Panc1 (cell line): ENCODE measurements at regions not wholly inside any gene's neighbourhood (a gene's known extent, or its start where the extent isn't known, plus 50 kb on each side); places are given as distances from the start of the nearest gene placed in this dataset.
"Not testable (repeated sequence)": the region's sequence is repeated elsewhere in the genome, so short reads cannot be mapped to it uniquely, and the experiment has no call there.

Experiments used
- CTCF ChIP-seq: fragments of 450-650 bp; IDR thresholded peaks from 2 replicates; pipeline ENCODE4 v1.5.1; 2017; ENCODE audit warnings: mild to moderate bottlenecking
- REST ChIP-seq, 2 experiments: IDR thresholded peaks; 2 replicates each; pipeline ENCODE4 v1.6.1; 2011 to 2012; ENCODE audit warnings: low read depth in 2 of 2, control low read depth in 1 of 2, low read length in 1 of 2, mild to moderate bottlenecking in 1 of 2, moderate library complexity in 1 of 2; ENCODE audit not compliant: insufficient read depth in 1 of 2

- not testable (repeated sequence) for TF ChIP-seq CTCF; REST (IDR thresholded peaks at IDR 0.05; ENCODE audit: insufficient read depth in 1 of 2, low read depth in 2 of 2, low read length in 1 of 2)
These were observed 122.2 kb upstream of the FAM20C start for GRCh38 chr7:70207-70606.
